ENCODE measurements at regions not wholly inside any gene's neighbourhood (a gene's known extent, or its start where the extent isn't known, plus 50 kb on each side); places are given as distances from the start of the nearest gene placed in this dataset.

DNA sequence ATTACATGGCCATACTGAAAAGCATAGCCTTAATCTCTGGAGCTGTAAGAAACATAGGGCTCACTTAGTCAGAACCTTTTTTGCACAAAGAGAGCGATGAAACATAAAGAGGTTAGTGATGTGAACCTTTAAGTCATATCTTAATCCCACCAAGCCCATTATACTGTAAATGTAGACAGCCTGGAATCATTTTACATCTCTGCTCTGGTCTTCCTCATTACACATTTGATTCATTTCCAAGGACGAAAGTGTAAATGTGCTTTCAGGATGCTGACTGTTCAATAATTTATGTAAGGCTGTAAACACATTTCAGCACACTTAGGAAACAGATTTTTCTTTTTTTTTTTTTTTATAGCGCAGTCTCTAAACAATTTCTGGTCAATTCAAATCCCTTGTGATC is 131.3 kb upstream of the B3GAT2 start:
- no peak for TF ChIP-seq SP1 (IDR thresholded peaks at IDR 0.05)
- no peak for TF ChIP-seq ARNT (IDR thresholded peaks at IDR 0.05)
- no peak for TF ChIP-seq BHLHE40 (IDR thresholded peaks at IDR 0.05; ENCODE audit: borderline replicate concordance)
- no peak for TF ChIP-seq SUZ12 (IDR thresholded peaks at IDR 0.05)
- no peak for TF ChIP-seq FOXM1 (IDR thresholded peaks at IDR 0.05; ENCODE audit: borderline replicate concordance)
- TF ChIP-seq, protein P1, sequence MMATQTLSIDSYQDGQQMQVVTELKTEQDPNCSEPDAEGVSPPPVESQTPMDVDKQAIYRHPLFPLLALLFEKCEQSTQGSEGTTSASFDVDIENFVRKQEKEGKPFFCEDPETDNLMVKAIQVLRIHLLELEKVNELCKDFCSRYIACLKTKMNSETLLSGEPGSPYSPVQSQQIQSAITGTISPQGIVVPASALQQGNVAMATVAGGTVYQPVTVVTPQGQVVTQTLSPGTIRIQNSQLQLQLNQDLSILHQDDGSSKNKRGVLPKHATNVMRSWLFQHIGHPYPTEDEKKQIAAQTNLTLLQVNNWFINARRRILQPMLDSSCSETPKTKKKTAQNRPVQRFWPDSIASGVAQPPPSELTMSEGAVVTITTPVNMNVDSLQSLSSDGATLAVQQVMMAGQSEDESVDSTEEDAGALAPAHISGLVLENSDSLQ (IDR thresholded peaks at IDR 0.05) = no peak
- no peak for TF ChIP-seq TARDBP (IDR thresholded peaks at IDR 0.05)
- no peak for TF ChIP-seq ZNF384 (IDR thresholded peaks at IDR 0.05)
